Stimulated activated CD4-positive, alpha-beta T cell treated with anti-CD3 and anti-CD28 coated beads, Interleukin-12 subunit alpha, Interleukin-12 subunit beta, amount 100 ng/mL, for 24 hours (primary cell): ENCODE measurements at regions not wholly inside any gene's neighbourhood (a gene's known extent, or its start where the extent isn't known, plus 50 kb on each side); places are given as distances from the start of the nearest gene placed in this dataset.
"Not testable (repeated sequence)": the region's sequence is repeated elsewhere in the genome, so short reads cannot be mapped to it uniquely, and the experiment has no call there.

Experiments used
- DNase-seq, 2 experiments: peaks; one replicate each; pipeline ENCODE4 v3.0.0-alpha.2; 2020; ENCODE audit warnings: low read depth in 2 of 2

- no peak for DNase-seq
Observed at GRCh38 chr18:71249791-71250190, 960.9 kb downstream of the SOCS6 start.

- DNase-seq = no peak
Observed at GRCh38 chr18:71242981-71243380, 954.1 kb downstream of the SOCS6 start.

- DNase-seq = no peak
Observed at GRCh38 chr18:71238974-71239624, 950.3 kb downstream of the SOCS6 start.

GRCh38 chr18:71237641-71238040 is 948.8 kb downstream of the SOCS6 start:
- no peak for DNase-seq

- DNase-seq = no peak
Observed at GRCh38 chr18:71233177-71233576, 944.3 kb downstream of the SOCS6 start.

- no peak for DNase-seq
Observed at GRCh38 chr18:71223486-71223885, 934.6 kb downstream of the SOCS6 start.

GRCh38 chr18:71221405-71221804 is 932.6 kb downstream of the SOCS6 start:
- DNase-seq = no peak

GRCh38 chr18:71212739-71213138 is 923.9 kb downstream of the SOCS6 start:
- DNase-seq = not testable (repeated sequence)

GRCh38 chr18:71212222-71212621 is 923.4 kb downstream of the SOCS6 start:
- DNase-seq = no peak

- no peak for DNase-seq
Observed at GRCh38 chr18:71209944-71210343, 921.1 kb downstream of the SOCS6 start.

GRCh38 chr18:71194438-71194837 is 905.6 kb downstream of the SOCS6 start:
- DNase-seq = no peak

GRCh38 chr18:71189581-71189980 is 900.7 kb downstream of the SOCS6 start:
- DNase-seq = no peak

GRCh38 chr18:71168557-71169145 is 879.8 kb downstream of the SOCS6 start:
- no peak for DNase-seq

- DNase-seq = no peak
Observed at GRCh38 chr18:71136487-71136886, 847.6 kb downstream of the SOCS6 start.

- no peak for DNase-seq
Observed at GRCh38 chr18:71134122-71134521, 845.3 kb downstream of the SOCS6 start.

- DNase-seq = no peak
Observed at GRCh38 chr18:71131918-71132317, 843.1 kb downstream of the SOCS6 start.

GRCh38 chr18:71130351-71130750 is 841.5 kb downstream of the SOCS6 start:
- no peak for DNase-seq

- DNase-seq = no peak
Observed at GRCh38 chr18:71125581-71125980, 836.7 kb downstream of the SOCS6 start.

GRCh38 chr18:71116535-71116934 is 827.7 kb downstream of the SOCS6 start:
- no peak for DNase-seq

GRCh38 chr18:71115261-71115660 is 826.4 kb downstream of the SOCS6 start:
- DNase-seq = no peak

GRCh38 chr18:71114550-71115210 is 825.8 kb downstream of the SOCS6 start:
- DNase-seq = no peak

GRCh38 chr18:71107244-71107643 is 818.4 kb downstream of the SOCS6 start:
- no peak for DNase-seq

GRCh38 chr18:71106701-71107100 is 817.9 kb downstream of the SOCS6 start:
- no peak for DNase-seq
